ENCODE measurements at regions not wholly inside any gene's neighbourhood (a gene's known extent, or its start where the extent isn't known, plus 50 kb on each side); places are given as distances from the start of the nearest gene placed in this dataset.

DNA sequence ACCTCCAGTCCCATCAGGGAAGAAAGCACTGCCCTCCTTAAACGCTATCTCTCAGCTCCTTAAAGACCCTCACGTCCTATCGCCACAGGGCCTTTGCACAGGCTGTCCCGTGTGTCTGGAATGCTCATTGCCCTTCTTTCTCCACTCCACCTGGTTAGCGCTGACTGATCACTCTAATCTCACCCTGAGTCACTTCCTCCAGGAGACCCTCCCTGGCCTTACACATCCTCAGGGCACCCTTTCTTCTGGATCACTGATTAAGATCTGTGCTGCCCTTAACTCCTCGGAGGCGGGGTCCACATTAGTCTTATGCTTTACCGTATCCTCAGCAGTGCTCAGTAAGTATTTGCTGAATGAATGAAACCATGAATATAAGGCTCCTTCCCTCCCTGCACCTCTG is 94.7 kb downstream of the SYNE3 start:
- ChIA-PET POLR2A (no interaction called here), CTCF (interaction anchor here (0.5 kb wide), 1 partner anchor 58 kb away, joined by 4 read pairs; no protein-coding TSS in a partner anchor)

DNA sequence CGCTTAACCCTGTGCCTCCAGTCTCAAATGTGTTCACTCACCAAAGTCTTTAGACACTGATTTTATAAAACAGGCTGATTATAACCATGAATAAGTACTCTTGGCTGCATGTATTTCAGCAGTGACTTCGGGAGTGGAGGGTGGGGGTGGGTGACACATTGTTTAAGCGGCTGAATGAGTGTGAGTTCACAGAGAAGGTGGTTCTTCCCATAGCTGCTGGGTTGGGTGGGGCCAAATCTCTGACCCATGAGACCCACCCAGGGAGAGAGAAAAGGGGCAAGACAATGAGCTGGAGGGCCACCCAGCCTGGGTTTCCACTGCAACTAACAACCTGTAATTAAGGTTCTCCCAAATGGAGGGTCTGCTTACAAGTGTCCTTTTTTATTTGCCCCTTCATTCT is 96.4 kb downstream of the SYNE3 start:
- POLR2A ChIA-PET, result interaction anchor here (0.5 kb wide), 1 partner anchor 45 kb away, joined by 6 read pairs; no protein-coding TSS in a partner anchor
- CTCF ChIA-PET, result no interaction called here

DNA sequence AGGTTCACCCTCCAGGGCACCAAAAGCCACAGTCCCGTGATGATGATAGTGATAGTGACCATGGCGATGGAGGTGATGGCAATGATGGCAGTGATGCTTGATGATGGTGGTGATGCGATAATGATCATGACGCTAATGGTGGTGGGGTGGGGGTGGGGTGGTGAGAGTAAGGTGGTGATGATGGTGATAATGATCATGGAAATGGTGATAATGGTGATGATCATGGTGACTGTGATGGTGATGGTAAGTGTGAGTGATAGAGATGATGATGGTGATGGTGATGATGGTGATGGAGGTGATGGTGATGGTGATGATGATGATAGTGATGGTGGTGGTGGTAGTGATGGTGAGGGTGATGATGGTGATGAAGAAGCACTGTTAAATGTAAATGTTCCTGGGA is 96.9 kb downstream of the SYNE3 start:
- ChIA-PET POLR2A (no interaction called here), CTCF (no interaction called here)

DNA sequence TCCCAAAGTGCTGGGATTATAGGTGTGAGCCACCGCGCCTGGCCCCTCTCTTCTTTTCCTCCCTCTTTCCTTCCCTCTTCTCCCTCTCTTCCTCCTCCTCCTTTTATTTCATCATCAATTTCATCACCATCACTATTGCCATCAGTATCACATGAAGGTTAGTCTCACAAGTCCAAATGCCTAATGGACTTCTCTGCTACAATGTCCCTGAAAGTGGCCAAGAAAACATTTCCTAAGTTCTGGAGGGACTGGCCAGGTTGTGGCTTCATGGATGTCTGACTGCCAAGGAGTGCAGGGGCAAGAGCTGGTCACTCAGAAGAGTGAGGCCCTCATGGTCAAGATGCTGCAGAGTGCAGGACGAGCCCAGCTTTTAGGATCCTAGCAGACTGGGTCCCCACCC is 97.6 kb downstream of the SYNE3 start:
- ChIA-PET CTCF (no interaction called here), POLR2A (no interaction called here)

DNA sequence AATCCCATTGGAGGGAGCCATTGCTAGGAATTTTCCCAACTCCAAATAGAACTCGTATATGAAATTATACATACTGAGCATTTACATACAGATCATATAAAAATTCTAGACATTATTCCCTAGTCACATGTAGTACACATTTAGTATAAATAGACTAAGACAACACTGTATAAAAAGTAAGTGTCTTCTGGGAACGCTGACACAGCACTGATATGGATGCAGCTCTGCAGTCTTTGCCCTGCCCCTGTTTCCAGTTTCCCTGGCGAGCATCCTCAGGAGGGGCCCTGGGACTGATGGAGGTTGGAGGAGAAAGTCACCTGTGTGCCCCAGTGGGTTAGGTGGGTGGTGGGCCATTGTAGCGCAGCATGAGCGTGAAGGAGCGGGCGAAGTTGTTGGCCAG is 97.8 kb upstream of the CLMN start:
- POLR2A ChIA-PET, result no interaction called here
- CTCF ChIA-PET, result interaction anchor here (1.5 kb wide), 1 partner anchor 9 kb away, joined by 3 read pairs; no protein-coding TSS in a partner anchor

DNA sequence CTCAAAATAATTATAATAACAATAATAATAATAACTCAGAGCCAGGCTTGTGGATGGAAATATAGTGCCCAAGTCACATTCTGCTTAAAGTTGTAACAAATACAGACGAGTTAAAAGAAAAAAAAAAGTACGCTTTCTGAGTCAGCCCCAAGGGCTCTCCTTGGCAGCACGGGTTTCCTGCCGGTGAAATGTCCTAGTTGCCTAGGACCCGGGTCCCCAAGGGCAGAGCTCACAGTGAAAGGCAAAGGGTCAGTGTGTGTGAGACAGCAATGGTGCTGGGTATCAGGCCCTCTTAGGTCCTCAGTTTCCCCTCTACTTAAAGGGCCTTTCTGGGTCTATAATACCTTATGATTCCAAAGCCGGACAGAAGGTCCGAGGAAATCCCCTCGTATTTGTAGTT is 96.3 kb upstream of the CLMN start:
- ChIA-PET POLR2A (no interaction called here), CTCF (no interaction called here)

DNA sequence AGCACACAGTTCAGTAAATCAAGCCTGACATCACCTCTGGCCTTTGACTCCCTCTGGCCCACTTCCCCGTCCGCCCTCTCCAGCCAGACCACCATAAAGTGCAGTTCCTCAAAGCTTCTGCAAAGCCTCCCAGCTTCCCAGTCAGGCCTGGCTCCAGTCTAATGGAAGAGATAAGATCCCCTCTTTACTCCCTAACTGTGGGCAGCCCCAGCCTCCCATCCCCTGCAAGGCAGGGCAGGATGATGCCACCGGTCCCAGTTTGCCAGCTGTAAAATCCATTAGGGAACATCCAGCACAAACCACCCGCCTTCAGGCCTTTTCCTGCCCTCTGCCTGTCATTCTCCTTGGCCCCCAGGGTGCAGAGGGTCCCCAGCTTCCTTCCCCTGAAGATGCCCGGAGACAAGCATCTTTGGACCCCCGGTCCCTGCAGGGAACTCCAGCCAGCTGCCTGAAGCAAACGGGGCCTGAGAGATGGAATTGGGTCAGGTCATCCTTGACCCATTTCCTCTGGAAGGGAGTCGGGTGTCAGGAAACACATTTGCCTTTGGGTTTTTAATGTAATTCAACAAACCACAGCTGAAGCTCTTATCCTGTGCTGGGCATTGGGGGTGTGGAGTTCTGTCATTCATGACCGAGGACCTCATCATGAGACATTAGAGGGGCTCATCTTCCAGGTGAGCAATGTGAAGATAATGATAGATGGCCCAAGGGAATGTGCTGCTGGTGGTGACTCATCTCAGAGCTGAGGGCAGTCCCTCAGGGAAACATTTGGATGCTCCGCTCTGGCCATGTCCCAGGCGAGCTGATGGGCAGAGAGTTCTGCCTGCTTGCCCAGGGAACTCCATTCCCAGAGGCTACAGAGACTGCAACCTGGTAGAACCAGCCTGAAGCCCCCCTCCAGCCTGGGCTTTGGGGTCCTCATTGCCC is 93.8 kb upstream of the CLMN start:
- CTCF ChIA-PET, result interaction anchor here (0.5 kb wide), 1 partner anchor 13 kb away, joined by 6 read pairs; no protein-coding TSS in a partner anchor
- POLR2A ChIA-PET, result no interaction called here

DNA sequence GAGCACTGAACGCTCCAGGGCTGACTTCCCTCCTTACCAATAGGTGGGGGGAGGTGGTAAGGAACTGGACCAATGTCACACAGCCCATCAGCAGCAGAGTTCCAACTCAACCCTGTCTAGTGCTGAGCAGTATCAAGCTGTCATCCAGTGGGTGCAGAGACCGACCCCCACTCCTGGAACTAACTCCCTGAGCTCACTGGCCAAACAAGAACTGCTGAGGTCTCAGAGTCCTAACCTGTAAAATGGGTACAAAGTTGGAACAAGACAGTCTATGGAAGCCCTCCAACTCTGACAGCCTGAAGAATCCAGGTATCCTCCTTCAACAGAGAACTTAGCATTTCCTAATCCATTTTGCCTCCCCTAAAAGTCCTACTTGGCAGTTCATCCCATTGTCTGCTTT is 91.1 kb upstream of the CLMN start:
- CTCF ChIA-PET, result no interaction called here

DNA sequence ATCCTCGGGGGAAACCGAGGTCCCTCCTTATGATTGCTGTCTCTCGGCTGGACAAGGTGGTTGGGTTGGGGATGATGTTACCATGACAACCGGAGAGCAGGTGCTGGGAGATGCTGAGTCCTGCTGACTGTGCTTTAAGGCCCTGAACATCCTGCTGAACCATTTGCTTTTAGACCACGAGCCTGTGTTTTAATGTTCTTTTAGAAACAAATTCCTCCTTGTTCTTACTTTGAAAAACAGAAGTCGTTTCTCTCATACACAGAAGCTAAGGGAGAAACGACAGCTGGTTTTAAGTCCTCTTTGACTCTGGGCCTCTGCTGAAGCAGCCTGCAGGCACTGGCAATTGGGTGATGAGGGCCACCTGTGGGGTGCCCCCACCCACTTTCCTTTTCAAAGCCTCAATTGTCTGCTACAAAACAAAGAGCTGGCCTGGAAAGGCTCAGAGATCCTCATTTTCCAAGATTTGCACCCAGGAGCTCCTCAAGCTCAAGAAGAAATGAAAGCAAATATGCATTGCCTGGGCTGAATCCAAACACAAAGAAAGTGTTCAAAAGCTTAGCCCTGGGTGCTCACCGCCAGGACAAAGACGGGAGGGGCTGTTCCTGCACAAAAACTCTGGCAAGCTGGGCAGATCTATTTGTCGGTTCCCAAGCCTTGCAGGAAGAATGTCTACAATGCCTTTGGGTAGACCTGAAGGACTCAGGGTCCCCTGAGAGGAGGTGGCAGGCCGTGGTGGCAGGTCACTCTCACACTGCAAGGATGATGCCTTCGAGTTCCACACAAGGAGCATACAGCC is 90.0 kb upstream of the CLMN start:
- ChIA-PET CTCF (no interaction called here), POLR2A (no interaction called here)

More for the DNA sequence above, 91.1 kb upstream of the CLMN start:
- POLR2A ChIA-PET, result no interaction called here

DNA sequence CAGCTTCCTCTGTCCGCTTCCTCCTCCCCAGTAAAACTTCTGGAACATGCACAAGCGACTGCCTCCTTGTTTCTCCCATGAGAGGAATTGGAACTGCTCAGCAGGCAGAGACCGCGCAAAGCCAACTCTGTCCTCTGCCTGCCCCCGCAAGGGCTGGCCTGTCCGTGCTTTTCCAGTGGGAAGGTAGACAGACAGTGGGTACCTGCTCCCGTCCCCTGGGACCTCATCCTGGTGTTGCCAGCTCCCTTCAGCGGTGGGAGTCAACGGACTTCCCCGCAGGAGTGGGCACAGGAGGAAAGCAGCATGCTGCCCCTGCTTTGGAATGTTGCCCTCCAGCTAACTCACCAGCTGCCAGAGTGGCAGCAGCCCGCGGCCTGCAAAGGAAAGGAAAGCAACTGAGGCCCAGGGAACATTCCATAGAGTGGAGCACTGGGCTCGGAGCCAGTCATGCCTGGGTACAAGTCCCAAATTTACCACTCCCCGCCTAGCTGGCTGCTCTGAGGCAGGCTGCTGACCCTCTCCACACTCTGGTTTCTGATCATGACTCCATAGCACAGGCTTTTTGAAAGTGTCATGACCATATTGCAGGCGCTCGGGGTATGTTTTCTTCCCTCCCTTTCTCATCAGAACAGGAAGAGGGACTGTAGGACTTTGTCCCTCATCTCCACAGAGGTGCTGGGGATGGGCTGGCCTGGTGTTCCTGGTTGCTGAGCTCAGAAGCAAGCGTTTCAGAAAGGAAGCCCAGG is 89.2 kb upstream of the CLMN start:
- ChIA-PET POLR2A (no interaction called here), CTCF (no interaction called here)

DNA sequence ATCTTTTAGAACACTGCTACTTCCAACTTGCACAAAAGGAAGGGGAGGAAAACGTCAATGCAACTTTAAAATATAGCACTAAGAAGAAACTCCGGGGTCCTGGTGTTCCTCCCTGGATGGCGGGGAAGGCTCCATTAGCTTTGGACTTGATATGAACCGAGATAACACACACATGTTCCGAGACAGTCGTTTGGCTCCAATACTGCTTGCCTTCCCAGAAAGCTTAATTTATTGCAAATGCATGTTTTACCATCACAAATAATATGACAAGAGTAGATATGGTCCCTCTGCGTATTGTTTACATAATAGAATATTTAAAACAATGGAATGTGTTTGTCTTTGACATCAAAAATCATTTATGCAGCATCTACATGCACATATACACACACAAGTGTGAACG is 87.6 kb upstream of the CLMN start:
- POLR2A ChIA-PET, result no interaction called here
- CTCF ChIA-PET, result no interaction called here

DNA sequence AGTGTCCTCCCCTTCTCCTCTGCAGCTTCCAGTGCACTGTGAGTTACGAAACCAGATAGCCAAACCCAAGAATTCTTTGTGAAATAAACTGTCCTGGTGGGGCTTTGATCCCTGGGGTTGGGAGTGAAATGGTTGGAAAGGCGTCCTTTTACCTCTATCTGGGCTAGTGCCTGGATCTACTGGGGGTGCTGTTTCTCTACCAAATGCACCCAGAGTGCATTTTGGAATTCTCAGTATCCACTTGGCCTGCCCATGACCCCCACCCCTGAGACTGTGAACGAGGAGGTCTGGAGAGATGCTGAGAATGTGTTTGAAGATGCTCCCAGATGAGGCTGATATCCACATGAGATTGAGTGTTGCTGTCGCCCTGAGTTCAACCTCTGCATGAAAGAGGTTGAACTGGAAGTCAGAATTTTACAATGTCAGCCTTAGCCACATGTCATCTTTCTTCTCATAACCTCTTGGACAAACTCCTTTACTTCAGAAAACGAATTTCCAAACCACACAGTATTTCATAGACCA is 87.1 kb upstream of the CLMN start:
- POLR2A ChIA-PET, result no interaction called here
- CTCF ChIA-PET, result no interaction called here

DNA sequence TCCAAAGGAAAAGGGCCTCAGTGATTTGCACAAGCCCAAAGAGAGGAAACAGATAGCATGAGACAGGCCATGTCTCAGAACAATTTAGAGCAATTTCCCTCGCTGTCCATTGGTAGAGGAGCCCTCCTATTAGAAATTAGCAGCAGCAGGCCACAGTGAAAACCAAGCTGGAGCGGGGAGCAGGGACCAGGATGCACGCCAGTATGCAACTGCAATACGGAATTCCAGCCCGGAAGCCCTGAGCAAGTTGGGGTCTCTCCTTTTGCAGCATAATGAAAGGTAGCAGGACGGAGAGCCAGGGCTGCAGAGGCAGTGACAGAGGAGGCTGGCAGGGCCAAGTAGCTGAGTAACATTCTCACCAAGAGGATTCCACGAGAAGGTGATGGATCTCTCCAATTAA is 84.9 kb upstream of the CLMN start:
- ChIA-PET POLR2A (no interaction called here), CTCF (no interaction called here)

DNA sequence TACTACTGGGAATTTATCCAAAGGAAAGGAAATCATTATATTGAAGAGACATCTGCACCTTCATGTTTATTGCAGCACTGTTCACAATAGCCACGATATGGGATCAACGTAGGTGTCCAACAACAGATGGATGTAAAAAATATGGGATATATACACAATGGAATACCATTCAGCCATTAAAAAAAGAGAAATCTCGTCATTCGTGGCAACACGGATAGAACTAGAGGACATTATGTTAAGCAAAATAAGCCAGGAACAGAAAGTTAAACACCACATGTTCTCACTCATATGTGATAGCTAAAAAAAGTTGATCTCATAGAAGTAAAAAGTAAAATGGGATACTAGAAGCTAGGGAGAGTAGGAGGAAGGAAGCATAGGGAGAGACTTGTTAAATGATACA is 82.9 kb upstream of the CLMN start:
- CTCF ChIA-PET, result interaction anchor here (0.6 kb wide), 1 partner anchor 544 kb away, joined by 3 read pairs; no protein-coding TSS in a partner anchor
- POLR2A ChIA-PET, result no interaction called here

DNA sequence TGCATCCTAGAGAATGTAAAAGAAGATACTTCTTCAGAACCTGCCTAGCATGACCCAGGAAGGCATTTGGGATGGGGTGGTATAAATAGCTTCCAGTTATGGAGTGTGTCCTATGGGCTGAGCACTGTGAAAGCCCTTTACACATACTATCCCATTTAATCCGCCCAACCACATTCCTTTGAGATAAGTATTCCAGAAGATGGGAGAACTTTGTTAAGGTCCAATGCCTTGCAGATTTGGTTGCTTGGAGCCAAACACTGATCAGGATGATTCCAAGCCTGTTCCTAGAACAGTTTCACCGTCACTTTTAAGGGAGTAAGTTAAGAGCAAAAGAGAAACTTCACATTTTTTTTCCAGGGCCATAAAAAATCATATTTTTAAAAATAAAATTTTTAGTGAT is 82.5 kb upstream of the CLMN start:
- POLR2A ChIA-PET, result no interaction called here
- CTCF ChIA-PET, result no interaction called here

DNA sequence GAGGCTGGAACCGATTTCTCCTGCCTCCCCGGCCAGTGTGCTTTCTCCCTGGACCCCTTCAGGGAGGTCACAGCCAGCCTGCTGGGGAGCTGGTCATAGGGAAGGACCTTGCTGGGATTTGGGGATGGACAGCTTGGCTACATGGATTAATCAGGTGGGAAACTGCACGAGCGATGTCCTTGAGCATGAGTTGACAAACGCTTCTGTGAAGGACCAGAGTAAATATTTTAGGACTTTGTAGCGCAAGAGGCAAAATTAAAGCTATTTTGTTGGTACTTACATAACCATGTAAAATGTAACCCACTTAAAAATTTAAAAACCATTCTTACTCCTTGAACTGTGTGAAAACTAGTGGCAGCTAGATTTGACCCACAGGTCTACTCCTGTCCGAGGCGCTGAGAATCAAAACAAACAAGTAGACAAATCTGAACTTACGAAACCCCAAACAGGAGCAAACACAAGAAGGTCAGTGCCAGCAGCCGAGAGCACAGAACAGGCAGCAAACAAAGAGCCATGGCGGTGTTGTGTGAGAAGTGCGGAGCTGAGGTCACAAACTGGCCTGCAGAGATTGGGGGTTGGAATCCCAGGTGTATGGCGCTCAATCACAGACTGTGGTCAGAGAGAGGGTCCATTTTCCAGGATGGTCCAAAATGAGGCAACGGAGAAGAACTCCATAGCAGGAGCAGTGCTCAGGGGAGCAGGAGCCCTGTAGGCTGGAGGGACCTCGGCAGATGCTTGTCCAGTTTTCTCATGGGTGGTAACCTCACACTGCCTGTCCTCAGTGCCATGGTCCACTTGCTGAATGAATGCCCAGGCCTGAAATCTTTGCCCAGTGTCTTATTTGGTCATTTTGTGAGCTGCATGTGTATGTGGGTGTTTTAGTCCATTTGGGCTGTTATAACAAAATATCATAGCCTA is 79.2 kb upstream of the CLMN start:
- ChIA-PET CTCF (no interaction called here), POLR2A (no interaction called here)

DNA sequence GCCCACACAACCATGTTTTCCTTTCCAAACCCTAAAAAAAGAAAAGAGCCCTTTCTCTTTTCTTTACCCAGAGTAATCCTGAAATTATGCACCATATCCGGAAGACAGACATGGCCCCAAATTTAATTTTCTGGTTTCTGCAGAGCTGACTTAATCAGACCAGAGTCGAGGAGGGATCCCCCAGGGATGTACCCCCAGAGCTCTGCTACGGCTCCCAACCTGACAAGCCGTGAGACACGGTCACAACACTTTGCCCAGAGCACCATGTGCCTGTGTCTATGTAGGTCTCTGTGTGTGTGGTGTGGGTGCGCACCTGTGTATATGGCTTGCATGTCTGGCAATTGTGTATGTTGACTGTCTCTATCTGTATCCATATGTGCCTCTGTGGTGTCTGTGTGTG is 77.6 kb upstream of the CLMN start:
- POLR2A ChIA-PET, result no interaction called here
- CTCF ChIA-PET, result no interaction called here

DNA sequence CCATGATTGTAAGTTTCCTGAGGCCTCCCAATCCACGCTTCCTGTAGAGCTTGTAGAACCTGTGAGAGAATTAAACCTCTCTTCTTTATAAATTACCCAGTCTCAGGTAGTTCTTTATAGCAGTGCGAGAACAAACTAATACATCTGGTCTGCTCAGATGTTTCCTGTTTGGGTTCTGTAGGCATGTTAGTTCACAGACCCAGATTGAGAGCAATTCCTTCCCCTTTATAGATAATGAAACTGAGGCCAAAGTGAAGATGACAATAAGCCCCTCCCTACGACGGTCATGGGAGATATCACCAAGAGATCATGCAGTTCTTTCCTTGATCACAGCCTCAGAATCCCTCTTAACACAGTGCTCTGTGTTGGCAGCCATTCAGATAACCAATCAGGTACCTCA is 76.5 kb upstream of the CLMN start:
- ChIA-PET CTCF (no interaction called here), POLR2A (no interaction called here)

DNA sequence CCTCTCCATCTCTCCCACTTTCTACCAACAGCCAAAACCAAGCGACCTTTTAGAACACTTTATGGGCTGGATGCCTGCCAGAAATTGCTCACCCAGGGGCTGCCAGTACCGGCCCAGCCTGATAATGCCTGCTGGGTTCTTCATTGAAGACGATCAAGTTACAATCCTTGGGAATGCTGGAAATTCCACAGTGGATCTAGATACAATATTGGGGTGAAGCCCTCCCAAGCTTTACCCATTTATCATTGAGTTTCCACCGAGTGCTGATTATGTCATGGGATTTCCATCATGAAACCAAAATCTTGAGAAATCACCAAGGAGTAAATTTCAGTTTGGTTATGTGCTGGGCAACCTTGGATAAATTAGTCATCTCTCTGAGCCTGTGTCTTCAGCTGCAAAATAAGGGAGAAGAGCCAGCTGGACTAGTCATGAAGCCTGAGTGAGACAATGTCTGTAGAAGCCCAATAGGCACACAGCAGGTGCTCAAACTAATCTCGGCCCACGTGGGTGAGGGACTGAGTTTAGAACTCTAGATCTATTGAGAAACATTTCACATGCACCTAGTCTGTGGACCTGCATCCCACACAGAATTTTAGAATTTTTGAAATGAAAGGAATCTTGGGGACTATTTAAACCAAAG is 75.5 kb upstream of the CLMN start:
- ChIA-PET CTCF (no interaction called here), POLR2A (no interaction called here)
